H9 (cell line): ENCODE measurements at regions not wholly inside any gene's neighbourhood (a gene's known extent, or its start where the extent isn't known, plus 50 kb on each side); places are given as distances from the start of the nearest gene placed in this dataset.

Experiments used
- DNase-seq: peaks from one replicate; pipeline ENCODE4 v3.0.0-alpha.2; 2017
- H2AFZ ChIP-seq: one replicate; pipeline ENCODE4 v1.6.1; 2013; ENCODE audit warnings: mild to moderate bottlenecking, low read length, control low read depth, moderate library complexity
- H2AK5ac ChIP-seq: 2 replicates; pipeline ENCODE4 v1.6.1; 2013; ENCODE audit warnings: low read length, control low read depth, mixed read lengths; ENCODE audit not compliant: insufficient read length
- H2BK120ac ChIP-seq: one replicate; pipeline ENCODE4 v1.6.1; 2013; ENCODE audit warnings: low read depth, mild to moderate bottlenecking, low read length, control low read depth, inconsistent platforms; ENCODE audit not compliant: poor library complexity, severe bottlenecking
- H2BK12ac ChIP-seq: 2 replicates; pipeline ENCODE4 v1.6.1; 2013; ENCODE audit warnings: low read length, control low read depth, mixed read lengths, low read depth; ENCODE audit not compliant: insufficient read length
- H2BK15ac ChIP-seq: 2 replicates; pipeline ENCODE4 v1.6.1; 2013; ENCODE audit warnings: low read depth, low read length, control low read depth
- H2BK20ac ChIP-seq: one replicate; pipeline ENCODE4 v1.6.1; 2013; ENCODE audit warnings: low read depth, mild to moderate bottlenecking, low read length, control low read depth, inconsistent platforms; ENCODE audit not compliant: poor library complexity, severe bottlenecking
- H2BK5ac ChIP-seq: 2 replicates; pipeline ENCODE4 v1.6.1; 2013; ENCODE audit warnings: low read length, control low read depth, mixed read lengths; ENCODE audit not compliant: insufficient read length
- H3K14ac ChIP-seq: 2 replicates; pipeline ENCODE4 v1.6.1; 2013; ENCODE audit warnings: low read length, control low read depth; ENCODE audit not compliant: insufficient read depth
- H3K18ac ChIP-seq: 2 replicates; pipeline ENCODE4 v1.6.1; 2013; ENCODE audit warnings: low read depth, mild to moderate bottlenecking, mixed read lengths, low read length, control low read depth; ENCODE audit not compliant: insufficient read length
- H3K23ac ChIP-seq: 2 replicates; pipeline ENCODE4 v1.6.1; 2013; ENCODE audit warnings: low read length, control low read depth, mixed read lengths, low read depth; ENCODE audit not compliant: insufficient read length
- H3K23me2 ChIP-seq: 2 replicates; pipeline ENCODE4 v1.6.1; 2013; ENCODE audit warnings: low read depth, mild to moderate bottlenecking, mixed read lengths, low read length, control low read depth; ENCODE audit not compliant: insufficient read length, poor library complexity, severe bottlenecking
- H3K27ac ChIP-seq: 2 replicates; pipeline ENCODE4 v1.5.1; 2013; ENCODE audit warnings: low read length, control low read depth, mixed read lengths, low read depth; ENCODE audit not compliant: insufficient read length
- H3K27me3 ChIP-seq: 2 replicates; pipeline ENCODE4 v1.6.1; 2013; ENCODE audit warnings: low read length, control low read depth, inconsistent platforms; ENCODE audit not compliant: insufficient read depth
- H3K4ac ChIP-seq: 2 replicates; pipeline ENCODE4 v1.6.1; 2013; ENCODE audit warnings: low read depth, mild to moderate bottlenecking, control low read depth, inconsistent platforms, low read length, moderate library complexity
- H3K4me1 ChIP-seq: 2 replicates; pipeline ENCODE4 v1.6.1; 2013; ENCODE audit warnings: low read length, control low read depth, inconsistent platforms; ENCODE audit not compliant: insufficient read depth
- H3K4me2 ChIP-seq: 2 replicates; pipeline ENCODE4 v1.6.1; 2013; ENCODE audit warnings: low read length, control low read depth, mixed read lengths; ENCODE audit not compliant: insufficient read length, insufficient read depth
- H3K56ac ChIP-seq: 2 replicates; pipeline ENCODE4 v1.6.1; 2013; ENCODE audit warnings: low read depth, mild to moderate bottlenecking, mixed read lengths, low read length, control low read depth; ENCODE audit not compliant: insufficient read length
- H3K79me1 ChIP-seq: 2 replicates; pipeline ENCODE4 v1.6.1; 2013; ENCODE audit warnings: low read depth, mild to moderate bottlenecking, moderate library complexity, low read length, control low read depth, inconsistent platforms; ENCODE audit not compliant: insufficient read depth, poor library complexity, severe bottlenecking
- H3K79me2 ChIP-seq: 2 replicates; pipeline ENCODE4 v1.6.1; 2013; ENCODE audit warnings: low read length, control low read depth, inconsistent platforms; ENCODE audit not compliant: insufficient read depth
- H3K9ac ChIP-seq: 2 replicates; pipeline ENCODE4 v1.6.1; 2013; ENCODE audit warnings: low read length, control low read depth, mixed read lengths; ENCODE audit not compliant: insufficient read length; ENCODE audit errors: extremely low read depth
- H3K9me3 ChIP-seq: one replicate; pipeline ENCODE4 v1.6.1; 2013; ENCODE audit warnings: low read depth, low read length, inconsistent platforms; ENCODE audit not compliant: control insufficient read depth
- H3T11ph ChIP-seq: one replicate; pipeline ENCODE4 v1.6.1; 2013; ENCODE audit warnings: mild to moderate bottlenecking, low read length, control low read depth, inconsistent platforms
- H4K20me1 ChIP-seq: one replicate; pipeline ENCODE4 v1.6.1; 2013; ENCODE audit not compliant: control insufficient read depth, insufficient read length, insufficient read depth
- H4K5ac ChIP-seq: 2 replicates; pipeline ENCODE4 v1.6.1; 2013; ENCODE audit warnings: low read depth, mild to moderate bottlenecking, mixed read lengths, low read length, control low read depth; ENCODE audit not compliant: insufficient read length
- H4K8ac ChIP-seq: replicated peaks from 2 replicates; pipeline ENCODE4 v1.6.1; 2013; ENCODE audit warnings: low read length, control low read depth, mixed read lengths, low read depth; ENCODE audit not compliant: insufficient read length
- H4K91ac ChIP-seq: 2 replicates; pipeline ENCODE4 v1.6.1; 2013; ENCODE audit warnings: low read depth, mild to moderate bottlenecking, moderate library complexity, mixed read lengths, low read length, control low read depth; ENCODE audit not compliant: insufficient read length
- H3K27ac Mint-ChIP-seq, 3 experiments: 2 replicates in 2 of 3; 3 replicates in 1 of 3; pipeline ENCODE4 v1.8.0; 2020 to 2021; ENCODE audit warnings: mixed read lengths in 3 of 3, mild to moderate bottlenecking in 1 of 3, moderate library complexity in 1 of 3
- H3K27me3 Mint-ChIP-seq: 2 replicates; pipeline ENCODE4 v1.8.0; 2021; ENCODE audit warnings: low read depth, mild to moderate bottlenecking, moderate library complexity, mixed read lengths
- H3K36me3 Mint-ChIP-seq, 3 experiments: 2 replicates in 2 of 3; 3 replicates in 1 of 3; pipeline ENCODE4 v1.8.0; 2020 to 2021; ENCODE audit warnings: low read depth in 3 of 3, mixed read lengths in 3 of 3; ENCODE audit not compliant: insufficient read depth in 1 of 3
- H3K4me1 Mint-ChIP-seq, 2 experiments: 2 replicates each; pipeline ENCODE4 v1.8.0; 2020; ENCODE audit warnings: mixed read lengths in 2 of 2
- H3K4me3 Mint-ChIP-seq, 2 experiments: 2 replicates in 1 of 2; 3 replicates in 1 of 2; pipeline ENCODE4 v1.8.0; 2020 to 2021; ENCODE audit warnings: mild to moderate bottlenecking in 2 of 2, mixed read lengths in 2 of 2, moderate library complexity in 1 of 2
- H3K9me3 Mint-ChIP-seq, 2 experiments: 2 replicates in 1 of 2; 3 replicates in 1 of 2; pipeline ENCODE4 v1.8.0; 2020; ENCODE audit warnings: mild to moderate bottlenecking in 2 of 2, mixed read lengths in 2 of 2, moderate library complexity in 1 of 2
- CTCF ChIP-seq: fragments of 200-600 bp; sonication (generic); conservative IDR thresholded peaks from 3 replicates; pipeline ENCODE4 v1.8.0; 2021; ENCODE audit warnings: antibody characterized with exemption, mild to moderate bottlenecking
- WGBS: extraction: QIAGEN DNeasy Blood & Tissue Kit; methylation state at CpG from one replicate; pipeline ENCODE4 v1.1.7; 2013; ENCODE audit warnings: missing lambda C conversion rate, low lambda C conversion rate, mixed read lengths; ENCODE audit not compliant: insufficient read length; ENCODE audit errors: extremely low coverage; 5-methylcytosine and 5-hydroxymethylcytosine counted together

DNA sequence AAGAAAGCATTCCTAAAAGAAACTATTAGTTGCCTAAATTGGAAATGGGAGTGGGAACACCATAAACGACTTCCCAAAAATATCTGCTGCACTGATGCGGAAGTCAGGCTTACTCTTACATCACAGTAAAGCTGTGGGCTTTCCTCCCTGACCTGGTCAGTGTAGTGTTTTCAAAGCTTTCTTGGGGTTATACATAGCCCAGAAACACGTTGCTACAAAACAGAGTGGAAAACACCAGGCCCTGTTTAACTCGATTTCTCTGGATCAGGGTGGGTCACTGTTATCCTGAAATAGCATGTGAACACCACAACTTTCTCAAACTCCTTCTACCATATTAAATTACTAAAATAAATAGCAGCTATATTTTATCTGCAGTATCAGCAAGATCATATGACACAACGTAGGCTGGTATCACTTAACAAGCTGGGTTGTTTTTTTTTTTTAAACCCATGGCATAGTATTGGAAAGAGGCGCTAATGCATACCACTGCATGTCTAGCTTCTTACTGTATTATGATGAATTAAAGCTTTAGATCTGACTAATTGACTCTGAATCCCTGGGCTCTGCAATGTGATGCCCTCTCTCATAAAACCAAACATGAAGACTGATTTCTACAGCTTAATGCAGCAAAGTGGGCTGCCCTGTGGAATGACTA is 184.6 kb downstream of the TGFB2 start:
- H2AK5ac ChIP-seq = no peak overlapping the region
- H3K56ac ChIP-seq = no peak overlapping the region
- WGBS = no CpG with 5 or more reads among the region's 6 CpGs
- no peak for TF ChIP-seq CTCF
- H2BK20ac ChIP-seq = no peak overlapping the region
- no peak overlapping the region for H2BK120ac ChIP-seq
- Mint-ChIP-seq H3K27me3 (no peaks in the 10 kb centered on the region; the same call in 1 of the 2 replicates), H3K4me3 (no peak overlapping the region), H3K36me3 (no peaks in the 10 kb centered on the region; a peak in 1 of 7 replicates), H3K9me3 (no peaks in the 10 kb centered on the region), H3K4me1 (peaks cover 0 to 7% of the 10 kb centered on the region in 2 experiments; a peak in 2 of 4 replicates), H3K27ac (no peak overlapping the region)
- H2AFZ ChIP-seq = no peak overlapping the region
- H3K79me1 ChIP-seq = no peaks in the 10 kb centered on the region
- H2BK15ac ChIP-seq = no peak overlapping the region
- no peak overlapping the region for H3T11ph ChIP-seq
- no peak overlapping the region for H4K8ac ChIP-seq
- no peak overlapping the region for H3K14ac ChIP-seq
- no peak overlapping the region for H2BK5ac ChIP-seq
- H3K4me2 ChIP-seq = no peak overlapping the region
- H4K5ac ChIP-seq = no peak overlapping the region
- H4K91ac ChIP-seq = no peak overlapping the region
- H3K79me2 ChIP-seq = no peaks in the 10 kb centered on the region
- no peak overlapping the region for H3K27ac ChIP-seq
- no peak overlapping the region for H3K9ac ChIP-seq
- no peaks in the 10 kb centered on the region for H3K27me3 ChIP-seq
- H3K9me3 ChIP-seq = no peaks in the 10 kb centered on the region
- H3K23me2 ChIP-seq = no peaks in the 10 kb centered on the region
- H3K4ac ChIP-seq = no peak overlapping the region
- H3K23ac ChIP-seq = no peak overlapping the region
- H4K20me1 ChIP-seq = no peaks in the 10 kb centered on the region
- no peak overlapping the region for H3K18ac ChIP-seq
- H2BK12ac ChIP-seq = no peak overlapping the region
- DNase-seq = no peak
- H3K4me1 ChIP-seq = no peaks in the 10 kb centered on the region
